ENCODE measurements at regions not wholly inside any gene's neighbourhood (a gene's known extent, or its start where the extent isn't known, plus 50 kb on each side); places are given as distances from the start of the nearest gene placed in this dataset.
"Not testable (repeated sequence)": the region's sequence is repeated elsewhere in the genome, so short reads cannot be mapped to it uniquely, and the experiment has no call there.

DNA sequence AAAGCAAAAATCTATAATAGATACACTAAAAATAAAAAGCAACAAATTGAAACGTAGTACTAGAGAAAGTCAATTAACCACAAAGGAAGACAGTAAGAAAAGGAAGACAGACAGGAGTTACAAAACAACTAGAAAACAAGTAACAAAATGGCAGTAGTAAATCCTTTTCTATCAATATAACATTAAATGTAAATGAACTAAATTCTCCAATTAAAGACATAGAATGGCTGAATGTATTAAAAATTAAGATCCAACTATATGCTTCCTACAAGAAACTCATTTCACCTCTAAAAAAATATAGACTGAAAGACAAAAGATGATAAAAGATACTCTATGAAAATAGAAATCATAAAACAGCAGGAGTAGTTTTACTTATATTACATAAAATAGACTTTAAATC is 79.1 kb downstream of the CTH start:
- no peak for DNase-seq (ENCODE audit: low read depth)

DNA sequence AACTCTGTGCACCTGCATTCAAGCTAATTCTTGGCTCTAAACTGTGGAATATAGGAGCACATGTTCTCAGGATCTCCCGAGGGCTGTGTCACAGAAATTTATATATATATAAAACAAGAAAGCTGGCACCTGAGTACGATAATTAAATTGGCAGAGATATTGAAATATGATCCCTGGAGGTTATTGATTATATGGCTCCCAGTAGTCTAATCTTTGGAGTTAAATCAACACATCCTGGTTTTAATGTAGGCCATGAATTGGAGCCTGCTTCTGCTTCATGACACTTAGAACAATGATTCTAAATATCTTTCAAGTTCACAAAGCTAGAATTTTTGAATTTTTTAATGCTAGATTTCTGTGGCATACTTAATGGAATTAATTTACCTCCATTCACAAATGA is 84.3 kb downstream of the CTH start:
- DNase-seq (ENCODE audit: low read depth) = no peak

DNA sequence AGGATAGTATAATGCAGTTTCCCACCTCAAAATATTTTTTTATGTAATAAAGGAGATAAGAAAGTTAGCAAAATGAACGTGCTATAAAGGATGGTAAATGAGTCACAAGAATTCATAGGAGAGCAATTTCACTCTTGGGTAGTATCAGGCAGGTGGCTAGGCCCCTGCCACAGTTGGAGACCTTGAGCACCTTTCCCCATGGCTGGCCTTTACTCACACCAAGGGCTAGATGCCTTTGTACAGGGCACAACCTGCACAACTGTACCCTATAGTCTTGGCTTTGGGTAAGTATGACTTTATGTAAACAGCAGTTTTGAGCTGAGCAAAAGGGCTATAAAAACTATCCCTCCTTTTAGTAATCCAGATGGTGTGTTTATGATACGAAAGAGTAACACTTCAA is 85.1 kb downstream of the CTH start:
- no peak for DNase-seq (ENCODE audit: low read depth)

DNA sequence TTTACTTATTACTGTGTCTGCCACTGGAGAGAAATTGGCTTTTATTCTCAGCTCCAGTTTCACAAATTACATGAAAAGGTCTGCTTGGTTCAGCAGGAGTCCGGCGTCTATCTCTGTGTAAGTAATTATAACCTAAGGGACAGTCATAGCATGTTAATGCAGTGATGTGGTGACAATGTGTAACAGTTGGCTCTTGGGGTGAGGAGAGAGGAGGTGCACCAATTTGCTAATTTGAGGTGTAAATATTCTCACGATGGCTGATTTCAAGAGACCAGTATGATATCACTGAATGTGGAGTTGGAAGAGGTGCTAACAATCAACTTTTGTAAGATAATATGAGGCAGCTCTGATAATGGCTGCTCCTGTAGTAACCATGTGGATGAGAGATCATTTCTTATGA is 86.1 kb downstream of the CTH start:
- no peak for DNase-seq (ENCODE audit: low read depth)

DNA sequence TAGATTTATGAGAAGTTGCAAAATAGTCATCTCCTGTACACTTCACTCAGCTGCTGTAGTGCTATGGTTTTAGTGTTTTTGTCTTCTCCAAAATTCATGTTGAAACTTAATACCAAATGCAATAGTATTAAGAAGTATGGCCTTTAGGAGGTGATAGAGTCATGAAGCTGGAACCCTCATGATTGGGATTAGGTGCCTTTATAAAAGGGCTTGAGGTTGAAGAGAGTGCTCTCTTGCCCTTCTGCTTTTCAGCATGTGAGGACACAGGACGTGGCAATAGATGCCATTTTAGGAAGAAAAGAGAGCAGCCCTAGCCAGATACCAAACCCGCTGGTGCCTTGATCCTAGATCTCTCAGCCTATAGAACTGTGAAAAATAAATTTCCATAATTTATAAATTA is 87.6 kb downstream of the CTH start:
- no peak for DNase-seq (ENCODE audit: low read depth)

DNA sequence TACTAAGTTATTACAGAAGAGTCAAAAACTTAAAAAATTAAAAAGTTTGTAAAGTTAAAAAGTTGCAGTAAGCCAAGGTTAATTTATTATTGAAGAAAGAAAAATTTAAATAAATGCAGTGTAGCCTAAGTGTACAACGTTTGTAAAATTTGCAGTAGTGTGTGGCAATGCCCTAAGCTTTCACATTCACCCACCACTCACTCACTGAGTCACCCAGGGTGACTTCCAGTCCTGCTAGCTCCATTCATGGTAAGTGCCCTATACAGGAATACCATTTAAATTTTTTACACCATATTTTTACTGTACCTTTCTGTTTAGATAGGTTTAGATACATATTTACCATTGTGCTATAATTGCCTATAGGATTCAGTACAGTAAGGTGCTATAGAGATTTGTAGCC is 88.6 kb downstream of the CTH start:
- DNase-seq (ENCODE audit: low read depth) = no peak

DNA sequence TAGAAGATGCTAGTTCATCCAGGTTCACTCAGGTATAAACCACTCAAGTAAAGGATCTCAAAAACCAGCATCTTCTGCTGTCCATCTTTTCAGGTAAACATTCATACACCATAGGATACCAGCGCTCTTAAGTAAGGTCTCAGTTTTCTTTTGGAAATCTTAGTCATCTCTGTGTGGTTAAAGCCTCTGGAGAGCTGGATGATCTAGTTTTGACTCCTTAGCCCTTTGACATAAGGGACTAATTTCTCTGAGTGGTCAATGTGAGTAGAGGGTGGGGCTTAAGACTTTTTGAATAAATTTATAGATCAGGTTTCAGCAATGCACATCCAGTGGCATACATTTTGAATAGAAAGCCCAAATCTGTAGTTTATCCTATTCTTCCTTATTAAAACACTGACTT is 92.3 kb downstream of the CTH start:
- no peak for DNase-seq (ENCODE audit: low read depth)

DNA sequence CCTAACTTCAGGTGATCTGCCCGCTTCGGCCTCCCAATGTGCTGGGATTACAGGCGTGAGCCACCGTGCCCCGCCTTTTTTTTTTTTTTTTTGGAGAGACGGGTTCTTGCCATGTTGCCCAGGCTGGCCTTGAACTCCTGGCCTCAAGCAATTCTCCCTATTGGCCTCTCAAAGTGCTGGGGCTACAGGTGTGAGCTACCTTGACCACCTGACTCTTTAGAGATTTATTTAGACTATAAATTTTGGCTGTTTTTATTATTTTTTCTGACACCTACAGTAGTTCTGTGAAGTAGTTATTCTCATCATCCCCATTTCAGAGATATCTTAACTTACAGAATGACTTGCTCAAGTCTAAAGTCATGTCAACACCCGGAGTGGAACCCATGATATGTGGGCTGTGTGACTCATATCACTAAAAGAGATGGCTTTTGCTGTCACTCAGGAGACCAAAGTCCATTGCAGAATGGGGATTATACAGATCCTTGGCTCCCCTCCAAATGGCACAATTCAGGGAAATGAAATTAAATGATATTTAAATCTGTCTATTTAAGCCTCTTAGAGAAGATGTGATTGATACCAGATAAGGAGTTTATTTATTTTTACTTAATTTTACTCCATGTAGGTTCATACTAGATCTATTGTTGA is 93.2 kb downstream of the CTH start:
- no peak for DNase-seq (ENCODE audit: low read depth)

DNA sequence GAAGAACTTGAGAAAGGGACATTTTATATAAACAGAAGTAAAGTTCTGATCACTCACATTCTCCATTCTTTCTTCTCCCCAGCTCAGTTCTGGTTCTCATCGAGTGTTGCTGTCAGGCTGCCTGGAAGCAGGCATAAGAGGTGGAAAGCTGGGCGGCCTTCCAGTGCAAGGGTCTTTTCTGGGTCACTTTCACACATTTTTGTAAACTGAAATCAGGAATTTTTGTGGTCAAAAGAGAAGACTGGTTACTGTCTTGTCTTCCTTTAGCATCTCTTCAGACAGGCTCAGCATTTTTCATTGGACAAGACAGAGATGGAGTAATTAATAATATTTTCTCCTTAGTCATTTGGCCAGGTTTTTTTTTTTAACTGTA is 93.7 kb downstream of the CTH start:
- no peak for DNase-seq (ENCODE audit: low read depth)

DNA sequence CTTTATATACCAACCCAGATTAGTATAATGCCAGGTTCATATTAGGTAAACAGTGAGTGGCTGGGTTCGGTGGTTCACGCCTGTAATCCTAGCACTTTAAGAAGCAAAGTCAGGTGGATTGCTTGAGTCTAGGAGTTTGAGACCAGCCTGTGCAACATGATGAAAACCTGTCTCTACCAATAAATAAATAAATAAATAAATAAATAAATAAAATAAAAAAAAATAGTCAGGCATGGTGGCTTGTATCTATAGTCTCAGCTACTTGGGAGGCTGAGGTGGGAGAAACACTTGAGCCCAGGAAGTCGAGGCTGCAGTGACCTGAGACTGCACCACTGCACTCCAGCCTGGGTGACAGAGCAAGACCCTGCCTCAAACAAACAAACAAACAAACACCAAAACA is 96.9 kb downstream of the CTH start:
- DNase-seq (ENCODE audit: low read depth) = not testable (repeated sequence)

DNA sequence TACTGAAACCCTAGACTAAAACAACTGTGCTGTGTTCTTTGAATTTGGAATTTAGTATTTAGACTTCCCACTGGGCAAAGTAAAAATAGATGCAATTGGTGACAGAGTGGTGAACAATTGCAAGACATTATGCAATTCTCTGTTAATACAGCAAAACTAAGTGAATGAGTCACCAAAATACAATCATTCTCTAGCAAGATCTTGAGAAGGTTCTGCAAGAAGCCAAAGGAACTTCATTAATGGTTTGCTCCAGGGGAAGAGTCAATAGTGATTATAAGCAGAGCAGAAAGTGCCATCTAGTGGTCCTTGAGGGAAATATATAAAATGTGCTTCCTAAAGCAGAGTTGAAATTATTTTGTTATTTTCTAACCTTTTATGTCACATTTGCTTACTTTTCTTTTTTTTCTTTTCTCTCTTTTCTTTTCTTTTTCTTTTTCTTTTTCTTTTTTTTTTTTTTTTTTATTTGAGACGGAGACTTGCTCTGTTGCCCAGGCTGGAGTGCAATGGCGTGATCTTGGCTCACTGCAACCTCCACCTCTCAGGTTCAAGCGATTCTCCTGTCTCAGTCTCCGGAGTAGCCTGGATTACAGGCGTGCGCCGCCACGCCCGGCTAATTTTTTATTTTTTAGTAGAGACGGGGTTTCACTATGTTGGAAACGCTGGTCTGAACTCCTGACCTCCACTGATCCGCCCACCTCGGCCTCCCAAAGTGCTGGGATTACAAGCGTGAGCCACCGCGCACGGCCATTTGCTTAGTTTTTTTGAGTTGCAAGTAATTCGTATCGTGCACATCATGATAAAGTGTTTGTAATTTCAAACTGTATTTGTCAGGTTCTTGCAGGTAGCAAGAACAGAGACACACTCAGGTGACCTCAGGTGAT is 99.2 kb downstream of the CTH start:
- peak; percentile 50 for DNase-seq (ENCODE audit: low read depth)

DNA sequence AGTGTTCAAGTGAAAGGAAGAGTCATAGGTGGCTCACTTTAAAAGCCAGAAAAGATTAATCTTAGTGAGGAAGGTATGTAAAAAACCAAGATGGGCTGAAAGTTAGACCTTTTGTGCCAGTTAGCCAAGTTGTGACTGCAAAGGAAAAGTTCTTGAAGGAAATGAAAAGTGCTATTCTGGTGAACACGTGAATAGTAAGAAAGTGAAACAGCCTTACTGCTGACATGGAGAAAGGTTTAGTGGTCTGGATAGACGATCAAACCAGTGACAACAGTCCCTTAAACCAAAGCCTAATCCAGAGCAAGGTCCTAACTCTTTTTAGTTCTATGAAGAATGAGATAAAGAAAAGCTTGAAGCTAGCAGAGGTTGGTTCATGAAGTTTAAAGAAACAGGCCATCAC is 106.4 kb downstream of the CTH start:
- no peak for DNase-seq (ENCODE audit: low read depth)

DNA sequence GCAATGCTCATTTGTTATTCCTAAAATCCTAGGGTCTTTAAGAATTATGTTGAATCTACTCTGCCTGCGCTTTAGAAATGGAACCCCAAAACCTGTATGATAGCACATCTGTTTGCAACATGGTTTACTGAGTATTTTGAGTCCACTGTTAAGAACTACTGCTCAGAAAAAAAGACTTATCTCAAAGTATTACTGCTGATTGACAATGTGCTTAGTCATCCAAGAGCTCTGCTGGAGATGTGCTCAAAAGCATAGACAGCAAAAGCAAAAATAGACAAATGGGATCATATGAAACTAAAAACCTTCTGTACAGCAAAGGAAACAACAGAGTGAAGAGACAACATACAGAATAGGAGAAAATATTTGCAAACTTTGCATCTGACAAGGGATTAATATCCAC is 107.0 kb downstream of the CTH start:
- DNase-seq (ENCODE audit: low read depth) = no peak

DNA sequence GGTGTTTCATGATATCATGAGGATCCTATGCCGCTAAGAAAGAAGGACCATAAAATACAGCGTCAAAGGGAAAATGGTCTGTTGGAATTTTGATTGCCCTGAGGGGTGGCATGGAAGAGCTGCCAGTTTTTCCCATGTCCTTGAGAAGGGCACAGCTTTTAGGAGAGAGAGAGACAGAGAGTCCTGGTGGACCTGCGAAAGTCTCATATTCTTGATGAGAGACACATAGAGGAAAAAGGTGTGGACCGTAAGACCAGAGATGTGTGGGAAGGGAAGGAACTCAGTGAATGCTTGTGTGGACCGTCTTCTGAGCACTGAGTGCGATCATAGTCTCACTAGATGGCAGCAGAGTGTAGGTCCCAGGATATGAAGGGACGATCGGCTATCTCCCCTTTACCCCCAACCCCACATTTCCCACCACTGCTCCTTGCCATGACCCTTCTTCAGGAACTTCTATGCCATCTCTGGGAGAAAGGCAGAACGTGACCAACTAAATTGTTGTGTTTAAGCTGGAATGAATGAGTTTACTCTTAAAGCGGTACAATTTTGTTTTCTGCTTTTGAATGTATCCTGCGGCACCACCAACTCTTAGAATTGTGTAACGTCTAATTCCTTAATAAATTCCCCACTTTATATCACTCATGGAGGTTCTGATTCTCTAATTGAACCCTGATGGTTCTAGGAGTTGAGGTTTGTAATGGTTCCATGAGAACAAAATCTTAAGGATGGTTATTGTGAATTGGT is 117.7 kb downstream of the CTH start:
- no peak for DNase-seq (ENCODE audit: low read depth)

DNA sequence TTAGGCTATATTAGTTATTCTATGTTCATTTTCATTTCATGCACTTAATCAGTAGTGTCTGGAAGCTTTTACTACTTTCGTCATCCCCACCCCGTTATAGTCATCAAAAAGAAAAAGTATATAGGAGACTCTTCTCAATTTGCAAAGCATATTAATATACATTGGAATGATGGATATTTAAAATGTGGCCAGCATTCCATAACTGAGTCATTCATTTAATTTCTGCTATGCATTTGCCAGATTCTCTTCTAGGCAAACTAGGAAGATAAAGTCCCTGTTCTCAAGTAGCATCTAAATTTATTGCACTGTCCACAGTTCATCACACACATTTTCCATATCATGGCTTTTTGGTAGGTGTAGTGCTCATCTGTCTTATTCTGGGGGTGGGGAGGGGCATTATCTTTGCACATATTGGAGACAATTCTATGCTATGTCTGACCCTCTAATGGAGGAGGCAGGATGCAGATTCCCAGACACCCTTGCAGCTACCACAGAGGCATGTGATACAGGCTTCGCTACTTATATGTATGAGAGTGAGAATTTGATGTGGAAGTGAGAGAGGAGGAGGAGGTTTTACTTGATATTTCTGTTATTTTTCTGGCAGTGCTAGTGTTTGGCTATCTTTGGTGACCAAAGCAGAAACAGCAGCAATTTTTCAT is 125.8 kb downstream of the CTH start:
- DNase-seq (ENCODE audit: low read depth) = no peak

DNA sequence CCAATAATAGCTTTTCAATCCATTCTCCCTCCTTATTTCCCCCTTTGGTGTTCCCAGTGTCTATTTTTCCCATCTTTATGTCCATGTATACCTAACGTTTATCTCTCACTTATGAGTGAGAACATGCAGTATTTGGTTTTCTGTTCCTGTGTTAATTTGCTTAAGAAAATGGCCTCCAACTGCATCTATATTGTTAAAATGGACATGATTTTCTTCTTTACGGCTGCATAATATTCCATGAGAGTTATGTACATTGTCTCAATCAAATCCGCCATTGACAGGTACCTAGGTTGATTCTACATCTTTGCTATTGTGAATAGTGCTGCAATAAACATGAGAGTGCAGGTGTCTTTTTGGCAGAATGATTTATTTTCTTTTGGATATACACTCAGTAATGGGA is 126.7 kb downstream of the CTH start:
- DNase-seq (ENCODE audit: low read depth) = no peak

DNA sequence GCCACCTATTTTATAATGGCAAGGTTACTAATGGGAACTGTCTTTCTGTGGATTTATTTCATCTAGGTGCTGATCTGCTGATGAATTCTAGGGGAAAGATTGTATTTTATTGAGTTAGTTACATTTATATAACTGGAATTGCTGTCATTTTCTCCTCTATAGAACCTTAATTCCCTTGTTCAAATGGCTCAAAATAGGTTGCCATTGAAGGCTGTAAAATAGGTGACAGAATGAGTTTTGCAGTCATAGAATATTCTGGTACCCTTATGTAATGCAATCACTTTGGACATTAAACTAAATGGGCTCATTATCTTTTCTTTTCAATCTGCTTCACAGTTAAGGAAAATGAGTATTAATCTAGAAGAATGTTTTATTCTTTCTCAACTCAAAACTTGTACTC is 131.0 kb downstream of the CTH start:
- no peak for DNase-seq (ENCODE audit: low read depth)

DNA sequence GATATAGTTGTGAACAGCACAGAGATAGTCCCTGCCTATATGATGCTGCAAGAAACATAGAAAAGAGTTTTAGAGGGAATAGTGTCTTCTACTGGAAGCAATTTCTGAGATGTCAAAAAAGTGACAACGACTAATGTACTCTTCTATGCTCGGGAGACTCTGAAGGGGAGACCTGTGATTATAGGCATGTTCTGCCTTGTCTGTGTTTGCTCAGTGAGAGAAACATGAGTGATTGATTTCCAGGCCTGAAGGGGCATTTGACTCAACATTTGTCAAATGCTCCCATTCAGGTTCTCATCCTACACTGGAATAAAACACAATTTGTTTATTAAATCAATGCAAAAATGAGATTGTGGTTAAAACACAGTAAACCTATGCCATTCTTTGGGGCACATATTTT is 131.8 kb downstream of the CTH start:
- no peak for DNase-seq (ENCODE audit: low read depth)

DNA sequence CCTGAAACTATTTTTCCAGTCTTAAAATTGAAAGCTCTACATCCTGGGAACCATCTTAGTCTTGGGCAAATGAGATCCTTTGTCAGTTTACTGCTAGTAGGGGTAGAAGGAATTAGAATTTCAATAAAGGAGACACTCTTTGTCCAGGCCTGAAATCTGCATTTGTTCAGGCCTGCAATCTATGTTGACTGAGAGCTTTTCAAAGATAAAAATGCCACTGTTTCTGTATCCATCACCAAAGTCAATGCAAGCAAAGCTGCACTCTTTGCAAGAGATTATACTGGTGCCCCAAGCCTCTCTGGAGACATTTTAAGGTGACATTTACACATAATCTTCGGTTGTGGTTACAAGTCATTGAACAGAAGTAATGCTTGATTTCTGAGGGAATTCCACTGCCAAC is 135.7 kb downstream of the CTH start:
- DNase-seq (ENCODE audit: low read depth) = no peak

DNA sequence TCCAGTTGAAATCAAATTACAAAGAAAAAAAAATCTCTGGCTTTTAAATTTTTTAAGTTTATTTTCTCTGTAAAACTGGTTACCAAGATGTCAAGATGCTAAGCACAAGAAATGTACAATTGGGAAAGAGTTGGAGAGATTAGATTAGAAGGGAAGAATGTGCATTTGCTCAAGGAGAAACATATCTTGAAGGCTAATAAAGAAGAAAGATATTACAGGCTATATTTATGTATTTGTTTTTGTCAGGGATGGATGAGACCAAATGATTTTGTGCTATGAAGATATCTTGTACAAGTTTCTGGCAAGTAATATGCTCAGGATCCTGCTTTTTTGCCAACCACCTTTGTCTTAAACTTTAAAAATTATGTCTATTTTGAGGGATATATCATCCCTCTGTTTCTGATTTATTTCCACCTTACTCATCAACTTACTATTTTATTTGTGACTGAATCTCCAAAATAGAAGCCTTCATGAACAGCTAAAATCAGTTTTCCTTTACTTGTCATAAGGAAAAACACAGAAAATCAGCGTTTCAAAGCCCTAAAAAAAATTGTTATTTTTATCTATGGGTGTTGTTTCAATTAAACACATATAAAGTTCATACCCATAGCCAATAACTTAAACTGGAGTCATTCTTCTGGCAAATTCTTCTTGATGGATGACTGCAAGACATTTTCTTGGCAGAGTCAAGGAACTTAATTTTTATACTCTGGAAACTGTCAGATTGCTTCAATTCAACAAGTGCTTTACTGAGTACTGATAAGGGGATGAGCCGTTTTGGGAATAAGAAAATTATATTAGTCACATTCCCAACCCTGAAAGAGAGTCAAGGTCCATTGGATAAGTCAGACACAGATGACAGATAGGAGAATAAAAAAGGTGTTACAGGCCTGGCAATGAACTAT is 141.8 kb downstream of the CTH start:
- DNase-seq (ENCODE audit: low read depth) = peak; percentile 17

DNA sequence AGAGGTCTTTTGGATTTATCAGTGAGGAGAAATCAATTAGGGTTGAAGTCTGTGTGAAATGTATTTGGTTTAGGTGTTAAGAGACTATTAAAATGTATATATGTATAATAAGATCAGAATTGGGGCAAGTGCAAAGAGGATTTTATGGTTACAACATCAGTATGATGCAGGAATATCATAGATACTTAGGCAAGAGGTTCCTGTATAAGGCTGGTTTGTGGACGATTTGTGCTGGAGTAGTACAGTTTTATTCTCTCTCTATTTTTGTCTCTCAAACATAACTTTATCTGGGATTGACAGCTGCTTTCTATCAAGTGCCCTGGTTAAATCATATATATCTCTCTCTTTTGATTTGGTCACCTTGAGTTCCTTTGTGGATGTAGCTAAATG is 142.5 kb downstream of the CTH start:
- no peak for DNase-seq (ENCODE audit: low read depth)
